ENCODE measurements at regions not wholly inside any gene's neighbourhood (a gene's known extent, or its start where the extent isn't known, plus 50 kb on each side); places are given as distances from the start of the nearest gene placed in this dataset.

- TF ChIP-seq, protein P1, sequence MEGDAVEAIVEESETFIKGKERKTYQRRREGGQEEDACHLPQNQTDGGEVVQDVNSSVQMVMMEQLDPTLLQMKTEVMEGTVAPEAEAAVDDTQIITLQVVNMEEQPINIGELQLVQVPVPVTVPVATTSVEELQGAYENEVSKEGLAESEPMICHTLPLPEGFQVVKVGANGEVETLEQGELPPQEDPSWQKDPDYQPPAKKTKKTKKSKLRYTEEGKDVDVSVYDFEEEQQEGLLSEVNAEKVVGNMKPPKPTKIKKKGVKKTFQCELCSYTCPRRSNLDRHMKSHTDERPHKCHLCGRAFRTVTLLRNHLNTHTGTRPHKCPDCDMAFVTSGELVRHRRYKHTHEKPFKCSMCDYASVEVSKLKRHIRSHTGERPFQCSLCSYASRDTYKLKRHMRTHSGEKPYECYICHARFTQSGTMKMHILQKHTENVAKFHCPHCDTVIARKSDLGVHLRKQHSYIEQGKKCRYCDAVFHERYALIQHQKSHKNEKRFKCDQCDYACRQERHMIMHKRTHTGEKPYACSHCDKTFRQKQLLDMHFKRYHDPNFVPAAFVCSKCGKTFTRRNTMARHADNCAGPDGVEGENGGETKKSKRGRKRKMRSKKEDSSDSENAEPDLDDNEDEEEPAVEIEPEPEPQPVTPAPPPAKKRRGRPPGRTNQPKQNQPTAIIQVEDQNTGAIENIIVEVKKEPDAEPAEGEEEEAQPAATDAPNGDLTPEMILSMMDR (IDR thresholded peaks at IDR 0.05), result no peak
- no peak for TF ChIP-seq POLR2A (IDR thresholded peaks at IDR 0.05)
Measured at GRCh38 chr16:64445649-64446048, 676.2 kb downstream of the CDH11 start.

Data from uterus (tissue), 2 donors.